ENCODE measurements at regions not wholly inside any gene's neighbourhood (a gene's known extent, or its start where the extent isn't known, plus 50 kb on each side); places are given as distances from the start of the nearest gene placed in this dataset.

- no peak for DNase-seq (ENCODE audit: low spot score)
Measured at GRCh38 chr12:126383506-126383905, 1318.3 kb downstream of the AACS start.

- DNase-seq (ENCODE audit: low spot score) = no peak
Measured at GRCh38 chr12:126384026-126384564, 1318.9 kb downstream of the AACS start.

GRCh38 chr12:126385785-126386184, 1320.5 kb downstream of the AACS start:
- DNase-seq (ENCODE audit: low spot score) = no peak

- DNase-seq (ENCODE audit: low spot score) = no peak
Measured at GRCh38 chr12:126389220-126389841, 1324.1 kb downstream of the AACS start.

GRCh38 chr12:126389961-126390360, 1324.7 kb downstream of the AACS start:
- DNase-seq (ENCODE audit: low spot score) = no peak

- DNase-seq (ENCODE audit: low spot score) = no peak
Measured at GRCh38 chr12:126390969-126391566, 1325.8 kb downstream of the AACS start.

- no peak for DNase-seq (ENCODE audit: low spot score)
Measured at GRCh38 chr12:126396536-126396935, 1331.3 kb downstream of the AACS start.

GRCh38 chr12:126397071-126397581, 1331.9 kb downstream of the AACS start:
- no peak for DNase-seq (ENCODE audit: low spot score)

GRCh38 chr12:126397660-126398059, 1332.4 kb downstream of the AACS start:
- DNase-seq (ENCODE audit: low spot score) = no peak

- no peak for DNase-seq (ENCODE audit: low spot score)
Measured at GRCh38 chr12:126400831-126401230, 1335.6 kb downstream of the AACS start.

- DNase-seq (ENCODE audit: low spot score) = peak; percentile 45
Measured at GRCh38 chr12:126404293-126404881, 1339.2 kb downstream of the AACS start.

GRCh38 chr12:126418400-126418799, 1353.2 kb downstream of the AACS start:
- DNase-seq (ENCODE audit: low spot score) = no peak

GRCh38 chr12:126419131-126419530, 1353.9 kb downstream of the AACS start:
- DNase-seq (ENCODE audit: low spot score) = no peak

- DNase-seq (ENCODE audit: low spot score) = no peak
Measured at GRCh38 chr12:126424696-126425095, 1359.5 kb downstream of the AACS start.

GRCh38 chr12:126425264-126425663, 1360.0 kb downstream of the AACS start:
- no peak for DNase-seq (ENCODE audit: low spot score)

GRCh38 chr12:126428769-126429168, 1363.5 kb downstream of the AACS start:
- no peak for DNase-seq (ENCODE audit: low spot score)

- DNase-seq (ENCODE audit: low spot score) = no peak
Measured at GRCh38 chr12:126430921-126431320, 1365.7 kb downstream of the AACS start.

GRCh38 chr12:126431767-126432166, 1366.5 kb downstream of the AACS start:
- no peak for DNase-seq (ENCODE audit: low spot score)

GRCh38 chr12:126432780-126433179, 1367.5 kb downstream of the AACS start:
- no peak for DNase-seq (ENCODE audit: low spot score)

- no peak for DNase-seq (ENCODE audit: low spot score)
Measured at GRCh38 chr12:126434412-126434985, 1369.3 kb downstream of the AACS start.

- DNase-seq (ENCODE audit: low spot score) = no peak
Measured at GRCh38 chr12:126436041-126436440, 1370.8 kb downstream of the AACS start.

- no peak for DNase-seq (ENCODE audit: low spot score)
Measured at GRCh38 chr12:126437934-126438333, 1372.7 kb downstream of the AACS start.

GRCh38 chr12:126443977-126444376, 1378.7 kb downstream of the AACS start:
- DNase-seq (ENCODE audit: low spot score) = no peak
